Loucy (cell line): ENCODE measurements at regions not wholly inside any gene's neighbourhood (a gene's known extent, or its start where the extent isn't known, plus 50 kb on each side); places are given as distances from the start of the nearest gene placed in this dataset.
"Not testable (repeated sequence)": the region's sequence is repeated elsewhere in the genome, so short reads cannot be mapped to it uniquely, and the experiment has no call there.

ENCODE experiments used
- H2AFZ ChIP-seq: fragments of 200-600 bp; sonication (generic); 2 replicates; pipeline ENCODE4 v1.6.0; 2016; ENCODE audit warnings: antibody characterized with exemption, mild to moderate bottlenecking, low read length, moderate library complexity
- H3F3A ChIP-seq: fragments of 200-600 bp; 2 replicates; pipeline ENCODE4 v1.6.0; 2016; ENCODE audit warnings: antibody characterized with exemption, low read depth, mild to moderate bottlenecking
- H3K27me3 ChIP-seq: fragments of 200-600 bp; sonication (generic); 2 replicates; pipeline ENCODE4 v1.6.1; 2014; ENCODE audit warnings: low read length, mild to moderate bottlenecking; ENCODE audit not compliant: insufficient read depth, poor library complexity, severe bottlenecking
- H3K36me3 ChIP-seq: fragments of 200-600 bp; sonication (generic); 2 replicates; pipeline ENCODE4 v1.6.1; 2016; ENCODE audit warnings: low read length; ENCODE audit not compliant: insufficient read depth
- H3K4me1 ChIP-seq: fragments of 200-600 bp; sonication (generic); 2 replicates; pipeline ENCODE4 v1.5.1; 2014; ENCODE audit warnings: low read length, mild to moderate bottlenecking; ENCODE audit not compliant: insufficient read depth, poor library complexity, severe bottlenecking
- H3K4me2 ChIP-seq: fragments of 200-600 bp; sonication (generic); 2 replicates; pipeline ENCODE4 v1.6.0; 2014; ENCODE audit warnings: antibody characterized with exemption, low read length, low read depth, mild to moderate bottlenecking; ENCODE audit not compliant: poor library complexity, severe bottlenecking
- H3K4me3 ChIP-seq: fragments of 200-600 bp; sonication (generic); 2 replicates; pipeline ENCODE4 v1.5.1; 2014; ENCODE audit warnings: low read length, mild to moderate bottlenecking, mixed read lengths; ENCODE audit not compliant: poor library complexity, severe bottlenecking
- H3K79me2 ChIP-seq: fragments of 200-600 bp; sonication (generic); 2 replicates; pipeline ENCODE4 v1.6.1; 2014; ENCODE audit warnings: low read length; ENCODE audit not compliant: insufficient read depth
- H3K9ac ChIP-seq: fragments of 200-600 bp; sonication (generic); 2 replicates; pipeline ENCODE4 v1.6.0; 2014; ENCODE audit warnings: mild to moderate bottlenecking, low read depth, low read length, moderate library complexity; ENCODE audit not compliant: poor library complexity, severe bottlenecking
- H3K9me2 ChIP-seq: fragments of 200-600 bp; sonication (generic); replicated peaks from 2 replicates; pipeline ENCODE4 v1.6.1; 2016; ENCODE audit warnings: low read depth, low read length, mixed read lengths
- H3K9me3 ChIP-seq: fragments of 200-600 bp; sonication (generic); 2 replicates; pipeline ENCODE4 v1.6.1; 2014; ENCODE audit warnings: mild to moderate bottlenecking, antibody characterized with exemption, low read length, low read depth; ENCODE audit not compliant: insufficient read depth
- H4K20me1 ChIP-seq: fragments of 200-600 bp; sonication (generic); 2 replicates; pipeline ENCODE4 v1.6.0; 2014; ENCODE audit warnings: antibody characterized with exemption, low read length, mild to moderate bottlenecking; ENCODE audit not compliant: insufficient read depth, poor library complexity, severe bottlenecking
- EZH2phosphoT487 ChIP-seq: fragments of 200-600 bp; IDR thresholded peaks from 2 replicates; pipeline ENCODE4 v1.6.1; 2018; ENCODE audit warnings: antibody characterized with exemption, mild to moderate bottlenecking, moderate library complexity, borderline replicate concordance
- TF ChIP-seq, protein P1 (sequence below): fragments of 200-600 bp; sonication (generic); conservative IDR thresholded peaks from 2 replicates; pipeline ENCODE4 v1.5.1; 2014; ENCODE audit warnings: mild to moderate bottlenecking, antibody characterized with exemption, low read length

DNA sequence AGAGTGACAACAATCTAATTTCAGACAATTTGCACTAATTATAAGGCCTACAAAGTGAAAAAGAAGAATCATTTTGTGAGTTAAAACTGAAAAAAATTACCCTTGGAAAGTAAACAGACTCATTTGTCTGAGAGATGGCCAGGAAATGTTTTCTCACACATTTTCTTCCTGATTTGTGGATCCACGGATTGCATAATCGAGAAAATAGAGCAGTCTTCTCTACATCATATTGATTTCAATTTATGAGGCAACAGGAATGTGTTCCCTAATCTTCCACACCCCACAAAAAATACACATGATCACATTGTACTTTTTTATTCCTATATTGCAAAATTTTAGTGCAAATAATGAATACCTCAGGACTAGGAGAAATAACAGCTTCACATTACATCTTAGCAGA lies 160.8 kb downstream of the CCER1 start:
- Histone ChIP-seq H3K27me3 (no peaks in the 10 kb centered on the region), H3K9ac (no peak overlapping the region)
- TF ChIP-seq, protein P1, sequence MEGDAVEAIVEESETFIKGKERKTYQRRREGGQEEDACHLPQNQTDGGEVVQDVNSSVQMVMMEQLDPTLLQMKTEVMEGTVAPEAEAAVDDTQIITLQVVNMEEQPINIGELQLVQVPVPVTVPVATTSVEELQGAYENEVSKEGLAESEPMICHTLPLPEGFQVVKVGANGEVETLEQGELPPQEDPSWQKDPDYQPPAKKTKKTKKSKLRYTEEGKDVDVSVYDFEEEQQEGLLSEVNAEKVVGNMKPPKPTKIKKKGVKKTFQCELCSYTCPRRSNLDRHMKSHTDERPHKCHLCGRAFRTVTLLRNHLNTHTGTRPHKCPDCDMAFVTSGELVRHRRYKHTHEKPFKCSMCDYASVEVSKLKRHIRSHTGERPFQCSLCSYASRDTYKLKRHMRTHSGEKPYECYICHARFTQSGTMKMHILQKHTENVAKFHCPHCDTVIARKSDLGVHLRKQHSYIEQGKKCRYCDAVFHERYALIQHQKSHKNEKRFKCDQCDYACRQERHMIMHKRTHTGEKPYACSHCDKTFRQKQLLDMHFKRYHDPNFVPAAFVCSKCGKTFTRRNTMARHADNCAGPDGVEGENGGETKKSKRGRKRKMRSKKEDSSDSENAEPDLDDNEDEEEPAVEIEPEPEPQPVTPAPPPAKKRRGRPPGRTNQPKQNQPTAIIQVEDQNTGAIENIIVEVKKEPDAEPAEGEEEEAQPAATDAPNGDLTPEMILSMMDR: no peak
- TF ChIP-seq EZH2phosphoT487: no peak

DNA sequence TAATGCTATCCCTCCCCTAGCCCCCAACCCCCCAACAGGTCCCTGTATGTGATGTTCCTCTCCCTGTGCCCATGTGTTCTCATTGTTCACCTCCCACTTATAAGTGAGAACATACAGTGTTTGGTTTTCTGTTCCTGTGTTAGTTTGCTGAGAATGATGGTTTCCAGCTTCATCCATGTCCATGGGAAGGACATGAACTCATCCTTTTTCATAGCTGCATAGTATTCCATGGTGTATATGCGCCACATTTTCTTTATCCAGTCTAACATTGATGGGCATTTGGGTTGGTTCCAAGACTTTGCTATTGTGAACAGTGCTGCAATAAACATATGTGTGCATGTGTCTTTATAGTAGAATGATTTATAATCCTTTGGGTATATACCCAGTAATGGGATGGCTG lies 162.3 kb downstream of the CCER1 start:
- H3K9me2 ChIP-seq, H3K27me3 ChIP-seq, H3F3A ChIP-seq, H2AFZ ChIP-seq, H3K4me1 ChIP-seq, H3K79me2 ChIP-seq, H3K9me3 ChIP-seq, H4K20me1 ChIP-seq, H3K36me3 ChIP-seq, H3K4me2 ChIP-seq, H3K9ac ChIP-seq, H3K4me3 ChIP-seq: not testable (repeated sequence)

More for the DNA sequence above, 160.8 kb downstream of the CCER1 start:
- no peaks in the 10 kb centered on the region for H3K79me2 ChIP-seq
- H3K4me2 ChIP-seq: no peak overlapping the region
- no peaks in the 10 kb centered on the region for H4K20me1 ChIP-seq
- H3K9me3 ChIP-seq: no peaks in the 10 kb centered on the region
- no peak overlapping the region for H3K4me3 ChIP-seq
- H3F3A ChIP-seq: no peaks in the 10 kb centered on the region
- no peaks in the 10 kb centered on the region for H3K4me1 ChIP-seq
- no peak overlapping the region for H2AFZ ChIP-seq
- H3K36me3 ChIP-seq: no peaks in the 10 kb centered on the region
- H3K9me2 ChIP-seq: no peaks in the 10 kb centered on the region

DNA sequence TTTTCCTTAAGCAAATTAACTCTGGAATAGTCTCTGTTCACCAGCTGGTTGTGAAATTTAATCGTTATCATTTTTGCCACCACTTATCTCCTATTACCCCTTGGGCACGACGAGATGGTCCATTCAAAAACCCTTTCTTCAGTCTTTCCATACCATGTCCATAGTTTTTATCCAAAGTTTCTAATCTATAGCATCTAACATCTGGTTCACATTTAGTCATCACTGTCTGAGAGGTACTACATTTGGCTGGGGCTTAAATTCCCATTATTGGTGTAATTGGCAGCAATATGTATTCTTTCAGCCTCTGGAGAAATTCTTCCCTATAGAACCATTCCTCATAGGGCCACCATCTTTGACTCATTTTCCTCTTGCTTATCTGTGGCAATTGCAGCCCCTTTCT lies 163.5 kb downstream of the CCER1 start:
- TF ChIP-seq, protein P1: no peak
- no peak for TF ChIP-seq EZH2phosphoT487
- Histone ChIP-seq H3K9me3 (no peaks in the 10 kb centered on the region), H3K79me2 (no peaks in the 10 kb centered on the region), H3K9ac (no peak overlapping the region), H2AFZ (no peak overlapping the region), H4K20me1 (no peaks in the 10 kb centered on the region), H3K4me2 (no peak overlapping the region), H3K4me1 (no peaks in the 10 kb centered on the region), H3K27me3 (no peaks in the 10 kb centered on the region), H3F3A (no peaks in the 10 kb centered on the region), H3K36me3 (no peaks in the 10 kb centered on the region), H3K4me3 (no peak overlapping the region), H3K9me2 (no peaks in the 10 kb centered on the region)

GRCh38 chr12:90790747-90791146 lies 164.2 kb downstream of the CCER1 start:
- no peaks in the 10 kb centered on the region for H3K79me2 ChIP-seq
- no peak for TF ChIP-seq EZH2phosphoT487
- TF ChIP-seq, protein P1: no peak
- no peaks in the 10 kb centered on the region for H3K9me3 ChIP-seq
- no peak overlapping the region for H3K4me3 ChIP-seq
- no peak overlapping the region for H3K4me2 ChIP-seq
- H3K4me1 ChIP-seq: no peaks in the 10 kb centered on the region
- no peak overlapping the region for H3K9ac ChIP-seq
- H4K20me1 ChIP-seq: no peaks in the 10 kb centered on the region
- H3K36me3 ChIP-seq: no peaks in the 10 kb centered on the region
- no peaks in the 10 kb centered on the region for H3K27me3 ChIP-seq
- no peaks in the 10 kb centered on the region for H3K9me2 ChIP-seq
- H3F3A ChIP-seq: no peaks in the 10 kb centered on the region
- H2AFZ ChIP-seq: no peak overlapping the region
